Fibroblast of pulmonary artery (primary cell): ENCODE measurements at regions not wholly inside any gene's neighbourhood (a gene's known extent, or its start where the extent isn't known, plus 50 kb on each side); places are given as distances from the start of the nearest gene placed in this dataset.

Experiments used
- DNase-seq: peaks from one replicate; pipeline ENCODE4 v3.0.0-alpha.2; 2010; ENCODE audit warnings: low read depth
- H3K4me3 ChIP-seq: replicated peaks from 2 replicates; pipeline ENCODE4 v1.5.1; 2011; ENCODE audit warnings: low read depth, mild to moderate bottlenecking, control low read depth, low read length, moderate library complexity
- CTCF ChIP-seq: IDR thresholded peaks from 2 replicates; pipeline ENCODE4 v1.5.1; 2011; ENCODE audit warnings: mild to moderate bottlenecking, control low read depth, low read length, inconsistent platforms; ENCODE audit errors: missing control alignments

DNA sequence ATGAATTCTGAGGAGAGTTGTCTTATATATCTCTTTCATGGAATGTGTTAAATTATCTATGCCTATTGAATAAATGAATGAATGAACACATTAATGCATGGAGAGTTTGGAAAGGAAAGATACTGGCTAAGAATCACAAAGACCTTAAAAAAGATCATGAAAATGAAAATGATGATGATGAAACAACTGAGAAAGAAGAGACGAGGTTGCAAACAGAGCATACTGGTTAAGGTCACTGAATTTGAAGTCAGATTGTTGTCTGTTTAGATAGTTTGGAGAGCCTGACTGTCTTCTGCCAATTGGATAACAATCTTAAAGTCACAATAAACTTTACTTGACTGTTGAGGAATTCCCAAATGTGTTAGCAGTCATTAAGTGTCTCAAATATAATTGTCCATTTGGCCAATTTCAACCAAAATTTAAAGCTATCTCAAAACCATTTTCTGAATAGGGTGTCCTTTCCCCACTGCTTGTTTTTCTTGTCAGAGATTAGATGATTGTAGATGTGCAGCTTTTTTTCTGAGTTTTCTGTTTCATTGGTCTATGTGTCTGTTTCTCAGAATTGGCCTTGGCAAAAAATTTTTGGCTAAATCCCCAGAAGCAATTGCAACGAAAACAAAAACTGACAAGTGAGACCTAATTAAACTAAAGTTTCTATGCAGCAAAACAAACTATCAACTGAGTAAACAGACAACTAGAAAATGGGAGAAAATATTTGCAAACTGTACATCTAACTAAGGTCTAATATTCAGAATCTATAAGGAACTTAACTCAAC, 132.2 kb downstream of the PTGER3 start:
- no peak overlapping the region for H3K4me3 ChIP-seq
- TF ChIP-seq CTCF, result no peak
- no peak for DNase-seq

GRCh38 chr1:70916034-70916427, 131.6 kb downstream of the PTGER3 start:
- no peak for TF ChIP-seq CTCF
- DNase-seq, result no peak
- no peak overlapping the region for H3K4me3 ChIP-seq

DNA sequence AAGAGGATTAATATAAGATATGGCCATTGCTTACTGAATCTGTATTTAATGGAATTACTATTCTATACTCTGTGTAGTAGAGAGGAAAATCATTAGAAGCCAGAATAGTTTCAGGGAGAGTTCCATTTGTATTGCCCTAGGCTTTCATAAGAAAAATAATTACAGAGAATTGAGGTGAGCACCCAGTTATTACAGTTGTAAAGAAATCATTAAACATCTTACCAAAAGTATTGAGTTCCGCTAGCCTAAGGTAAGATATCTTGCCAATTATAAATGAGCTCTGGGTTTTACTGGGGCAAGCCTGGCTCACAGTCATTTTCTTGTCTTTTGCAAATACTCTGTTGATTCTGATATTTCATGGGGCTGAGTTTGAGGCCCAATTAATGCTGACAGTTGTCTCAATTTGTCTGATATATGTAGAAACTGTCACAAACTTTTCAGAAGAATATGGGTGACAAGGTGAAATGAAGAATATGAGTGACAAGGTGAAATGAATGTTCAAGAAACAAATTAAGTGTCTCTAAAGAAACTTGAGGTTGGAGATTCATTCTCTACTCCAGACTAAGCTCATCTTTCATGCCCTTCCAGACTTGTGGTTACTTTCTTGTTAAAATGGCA, 127.8 kb downstream of the PTGER3 start:
- DNase-seq, result no peak
- no peak for TF ChIP-seq CTCF
- no peak overlapping the region for H3K4me3 ChIP-seq
